CD4-positive, alpha-beta T cell treated with Interleukin-6 at 100 ng/mL for 8 hours (primary cell): ENCODE measurements at regions not wholly inside any gene's neighbourhood (a gene's known extent, or its start where the extent isn't known, plus 50 kb on each side); places are given as distances from the start of the nearest gene placed in this dataset.
"Not testable (repeated sequence)": the region's sequence is repeated elsewhere in the genome, so short reads cannot be mapped to it uniquely, and the experiment has no call there.

ENCODE experiments used
- DNase-seq: peaks from one replicate; pipeline ENCODE4 v3.0.0-alpha.2; 2020; ENCODE audit warnings: mixed read lengths, low spot score

DNA sequence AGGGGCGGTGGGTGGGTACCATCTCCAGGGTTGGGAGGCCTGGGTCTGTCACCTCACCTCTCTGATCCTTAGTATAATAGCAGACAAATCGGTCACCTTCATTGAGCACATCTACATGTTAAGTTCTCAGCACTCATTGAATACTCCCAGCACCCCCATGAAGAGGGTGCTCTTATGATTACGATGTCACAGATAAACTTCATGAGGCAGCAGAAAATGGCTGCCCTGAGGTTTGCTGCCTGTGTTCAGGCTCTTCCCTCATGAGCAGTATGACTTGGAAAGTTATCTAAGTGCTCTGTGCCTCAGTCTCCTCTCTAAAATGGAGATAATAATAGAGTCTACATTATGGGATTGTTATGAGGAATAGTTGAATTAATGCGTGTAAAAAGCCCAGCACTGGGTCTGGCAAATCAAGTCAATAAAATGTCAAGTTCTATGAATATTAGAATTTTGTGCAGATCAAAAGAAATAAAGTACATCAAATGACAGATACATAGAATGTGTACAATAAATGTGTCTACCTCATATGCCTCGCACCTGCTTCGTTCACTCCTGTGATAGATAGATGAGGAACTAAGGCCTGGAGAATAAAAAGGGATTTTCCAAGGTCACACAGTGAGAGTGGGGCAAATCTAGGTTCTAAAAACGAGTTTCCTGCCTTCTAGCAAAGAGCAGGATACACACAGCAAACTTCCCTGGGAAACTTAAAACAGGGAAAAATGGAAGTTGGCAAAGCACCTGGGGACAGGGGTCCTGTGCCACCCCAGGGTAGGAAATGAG lies 142.2 kb upstream of the MRPS22 start:
- no peak for DNase-seq

DNA sequence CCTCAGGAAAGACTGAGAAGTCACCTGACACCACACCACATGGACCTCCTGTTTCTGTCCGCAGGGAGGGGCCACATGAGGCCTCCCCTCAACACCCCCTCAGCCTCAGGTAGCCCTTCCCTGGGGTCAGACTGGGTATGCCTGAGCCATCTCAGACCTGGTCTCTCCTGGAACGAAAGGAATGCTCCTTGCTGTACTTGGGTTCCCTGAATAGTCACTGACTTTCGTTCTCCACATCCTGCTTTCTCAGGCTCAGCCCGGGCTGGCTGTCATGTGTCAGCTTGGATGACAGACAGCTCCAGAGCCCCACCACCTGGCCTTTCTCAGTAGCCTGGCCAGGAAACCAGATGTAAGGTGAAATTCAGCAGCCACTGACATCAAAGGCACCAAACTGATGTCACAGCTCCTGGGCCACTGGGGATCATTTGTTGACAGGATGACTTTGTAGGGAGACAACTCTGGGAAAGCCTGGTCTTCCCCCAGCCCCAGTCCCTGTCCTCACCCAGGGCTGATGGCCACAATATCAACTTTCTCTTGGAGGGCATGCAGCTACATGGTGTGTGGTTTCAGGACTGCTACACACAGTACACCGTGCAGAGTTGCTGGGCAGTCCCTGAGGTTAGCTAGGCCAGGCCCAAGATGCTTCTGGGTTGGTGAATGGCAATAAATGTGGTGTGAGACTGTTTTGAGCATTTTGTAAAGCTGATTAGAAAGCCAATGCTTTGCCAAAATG lies 141.4 kb upstream of the MRPS22 start:
- DNase-seq, result no peak

DNA sequence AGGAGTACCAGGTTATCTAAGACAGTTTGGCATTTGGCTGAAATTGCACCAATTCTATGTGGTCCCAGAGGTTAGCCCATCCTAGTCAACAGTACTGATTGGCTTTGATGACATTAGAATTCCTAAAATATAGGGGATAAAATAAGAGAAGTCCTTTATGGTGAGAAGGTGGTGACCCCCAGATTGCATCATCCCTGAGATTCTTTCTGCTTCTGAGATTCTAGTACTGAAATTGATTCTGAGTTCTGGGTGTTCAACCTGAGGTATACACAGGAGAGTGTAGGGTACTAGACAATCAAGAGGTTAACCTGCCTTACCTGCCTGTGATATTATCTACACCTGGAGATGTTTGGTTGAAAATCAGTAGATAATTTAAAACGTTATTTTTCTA lies 140.9 kb upstream of the MRPS22 start:
- no peak for DNase-seq

DNA sequence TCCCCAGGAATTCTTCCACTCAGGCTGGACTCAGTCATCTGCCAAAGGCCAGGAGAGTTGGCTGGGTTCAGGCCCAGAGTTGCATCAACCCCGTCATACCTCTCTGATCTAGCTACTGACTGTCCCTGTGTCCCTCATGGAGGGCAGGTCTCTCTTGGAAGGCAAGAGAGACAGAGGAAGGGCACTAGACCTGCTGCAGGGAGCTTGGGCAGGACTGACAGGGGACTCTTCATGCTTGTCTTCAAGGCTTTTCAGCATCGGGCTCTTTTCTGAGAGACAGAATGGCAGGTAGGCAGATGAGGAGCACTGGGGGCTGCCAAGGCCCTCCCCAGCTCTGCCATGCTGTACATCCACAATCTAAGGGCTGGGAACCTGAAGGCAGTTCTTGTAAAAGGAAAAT lies 140.1 kb upstream of the MRPS22 start:
- no peak for DNase-seq

DNA sequence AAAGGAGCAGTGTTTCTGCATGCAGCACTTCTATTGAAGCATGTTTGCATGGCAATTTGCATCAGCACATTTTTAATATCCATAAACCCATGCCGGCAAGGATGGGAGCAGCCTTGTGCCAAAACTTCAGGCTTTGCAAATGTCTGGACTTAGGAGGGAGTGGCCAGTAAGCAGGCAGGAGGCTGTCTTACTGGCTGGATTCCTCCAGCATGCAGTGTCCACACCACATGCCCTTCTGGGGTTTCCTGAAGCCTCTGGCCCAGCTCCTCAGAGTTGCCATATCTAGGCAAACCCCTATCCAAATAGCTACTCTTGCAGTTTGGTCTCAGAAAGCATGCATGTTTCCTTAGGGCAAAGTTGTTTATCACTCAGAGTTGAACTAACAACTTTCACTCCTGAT lies 139.1 kb upstream of the MRPS22 start:
- no peak for DNase-seq

DNA sequence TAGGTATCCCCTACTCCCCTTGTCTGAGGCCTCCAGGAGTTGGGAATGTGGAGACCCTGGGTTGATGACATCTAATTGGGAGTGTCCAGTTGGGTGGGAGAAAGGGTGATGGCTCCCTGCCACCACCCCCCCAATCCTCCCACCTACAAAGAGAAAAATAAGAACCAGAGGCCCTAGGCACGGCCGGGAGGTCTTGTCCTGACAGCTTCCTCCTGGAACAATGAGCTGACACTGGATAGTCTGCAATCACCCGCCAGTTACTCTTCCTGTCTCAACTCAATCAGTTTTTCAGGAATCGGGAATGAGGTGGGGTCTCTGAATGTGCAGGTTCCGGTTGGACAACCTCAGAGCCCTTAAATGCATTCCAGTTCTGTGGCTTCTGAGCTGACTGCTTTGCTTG lies 129.9 kb upstream of the MRPS22 start:
- no peak for DNase-seq

DNA sequence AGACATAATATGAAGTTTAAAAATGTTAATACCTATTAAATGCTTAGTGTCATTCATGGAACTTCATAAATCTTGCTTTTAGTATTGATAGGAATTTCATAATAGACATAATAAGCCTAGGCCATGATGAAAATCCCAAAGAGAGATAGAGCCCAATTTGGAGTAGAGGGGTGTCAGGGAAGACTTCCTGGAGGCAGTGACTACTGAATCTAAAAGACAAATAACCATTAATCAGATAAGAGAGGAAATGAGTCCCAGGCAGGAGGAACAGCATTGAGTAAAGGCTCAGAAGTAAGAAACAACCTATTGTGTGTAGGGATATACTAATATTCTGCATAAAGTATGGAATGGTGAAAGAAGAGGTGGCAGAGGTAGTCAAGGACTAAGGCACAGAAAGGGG lies 126.9 kb upstream of the MRPS22 start:
- DNase-seq, result no peak

DNA sequence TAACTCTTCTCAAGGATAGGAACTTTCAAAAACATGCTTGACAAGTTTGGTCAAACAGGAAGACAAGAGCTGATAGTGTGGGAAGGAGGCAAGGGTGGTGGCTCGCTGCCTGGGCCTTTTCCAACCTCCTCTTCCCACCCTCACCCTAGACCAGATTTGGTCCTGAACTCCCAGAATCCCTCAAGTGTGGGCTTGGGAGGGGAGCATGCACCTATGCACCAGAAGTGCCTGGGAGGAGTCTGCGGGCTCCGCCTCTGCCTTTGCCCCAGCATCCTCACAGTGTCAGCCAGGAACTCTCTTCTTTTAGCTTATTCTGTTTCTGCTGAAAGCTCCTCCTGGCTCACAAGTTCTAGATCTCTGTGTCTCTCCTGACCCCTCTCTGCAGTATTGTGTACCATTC lies 126.2 kb upstream of the MRPS22 start:
- no peak for DNase-seq

DNA sequence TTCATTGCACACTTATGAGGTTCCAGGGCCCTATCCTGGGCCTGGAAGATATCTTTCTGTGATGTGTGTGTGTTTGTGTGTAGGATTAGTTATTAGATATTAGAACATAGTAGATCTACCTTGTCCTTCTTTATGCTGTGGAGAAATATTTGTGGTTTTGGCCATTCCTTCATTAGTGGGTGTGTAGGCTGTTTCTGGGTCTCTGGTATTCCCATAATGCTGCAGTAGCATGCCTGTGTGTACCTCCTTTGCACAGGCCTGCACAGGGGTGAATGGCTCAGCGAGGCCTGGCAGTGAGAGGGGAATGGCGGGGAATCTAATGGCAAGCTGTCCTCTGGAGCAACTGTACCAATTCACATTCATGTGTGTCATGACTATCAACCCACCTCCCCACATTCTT lies 125.8 kb upstream of the MRPS22 start:
- DNase-seq, result no peak

DNA sequence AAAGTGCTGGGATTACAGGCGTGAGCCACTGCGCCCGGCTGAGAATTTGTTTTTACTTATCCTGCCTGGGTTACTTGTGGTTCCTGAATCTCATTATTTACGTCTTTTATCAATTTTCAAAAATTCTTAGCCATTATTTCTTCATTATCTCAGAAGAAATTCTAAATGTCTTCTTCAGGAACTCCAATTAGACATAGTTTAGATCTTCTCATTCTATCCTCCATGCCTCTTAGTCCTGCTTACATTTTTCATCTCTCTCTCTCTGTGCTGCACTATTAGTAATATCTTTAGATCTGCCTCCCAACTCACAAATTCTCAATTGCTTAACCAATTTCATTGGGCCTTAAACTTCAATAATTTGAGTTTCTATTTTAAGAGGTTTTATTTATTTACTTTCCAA lies 124.4 kb upstream of the MRPS22 start:
- no peak for DNase-seq

DNA sequence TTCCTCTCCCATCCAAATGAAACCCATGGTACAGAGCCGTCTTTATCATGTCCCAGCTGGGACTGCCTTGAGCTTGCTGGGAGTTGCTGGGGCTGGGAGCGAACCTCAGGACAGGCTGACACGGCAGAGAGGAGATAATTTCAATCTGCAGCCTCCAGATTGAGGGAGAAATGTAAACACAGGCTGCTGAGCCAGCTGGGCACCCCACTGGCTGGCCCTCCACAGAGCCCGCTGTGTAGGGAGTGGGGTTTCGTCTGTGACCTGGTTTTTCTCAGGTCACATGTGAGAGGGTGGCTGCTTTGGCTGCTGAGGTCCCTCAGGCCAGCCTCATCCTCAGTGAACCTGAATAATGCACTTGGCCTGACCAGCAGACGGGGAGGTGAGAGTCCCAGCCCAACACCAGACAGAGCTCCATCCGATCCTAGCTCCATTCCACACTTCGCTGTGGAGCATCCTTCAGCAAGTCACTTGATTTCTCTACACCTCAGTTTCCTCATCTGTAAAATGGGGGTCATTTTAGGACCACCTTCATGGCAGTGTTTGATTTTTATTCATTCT lies 121.6 kb upstream of the MRPS22 start:
- DNase-seq, result no peak

DNA sequence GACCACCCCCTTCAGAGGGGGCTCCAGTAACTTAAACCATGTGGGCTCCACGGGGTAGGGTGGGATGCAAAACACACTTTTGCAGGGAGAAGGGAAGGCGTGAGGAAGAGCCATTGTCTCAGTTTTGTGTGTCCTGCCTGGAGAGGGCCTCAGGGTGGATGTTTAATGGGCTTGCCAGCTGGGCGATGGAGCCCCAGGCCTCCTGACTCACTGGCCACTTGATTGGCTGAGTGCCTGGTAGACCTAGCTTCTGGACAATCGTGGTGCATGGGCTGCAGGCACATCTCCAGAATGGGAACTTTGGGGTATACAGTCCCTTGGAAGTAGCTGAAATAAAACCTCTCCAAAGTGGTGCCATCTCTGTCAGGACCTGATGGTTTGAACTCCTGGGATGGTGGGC lies 118.3 kb upstream of the MRPS22 start:
- no peak for DNase-seq

DNA sequence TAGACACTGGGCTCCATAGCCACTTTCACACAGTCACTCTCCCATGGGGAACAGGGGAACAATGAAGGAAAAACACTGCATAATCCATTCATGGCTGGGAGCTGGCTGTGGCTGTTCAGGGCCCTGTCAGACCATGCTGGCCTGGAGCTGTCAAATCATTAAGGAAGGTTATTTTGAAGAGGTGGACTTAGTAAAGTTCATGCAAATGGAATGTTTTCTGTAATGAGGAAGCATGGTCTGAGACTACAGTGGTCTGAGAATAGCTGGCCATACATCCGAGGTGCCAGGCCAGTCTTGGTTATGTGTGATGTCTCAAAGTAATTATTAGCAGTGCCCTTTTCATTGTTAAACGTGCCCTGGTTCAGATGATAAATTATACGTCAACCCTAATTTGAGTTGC lies 117.1 kb upstream of the MRPS22 start:
- no peak for DNase-seq

DNA sequence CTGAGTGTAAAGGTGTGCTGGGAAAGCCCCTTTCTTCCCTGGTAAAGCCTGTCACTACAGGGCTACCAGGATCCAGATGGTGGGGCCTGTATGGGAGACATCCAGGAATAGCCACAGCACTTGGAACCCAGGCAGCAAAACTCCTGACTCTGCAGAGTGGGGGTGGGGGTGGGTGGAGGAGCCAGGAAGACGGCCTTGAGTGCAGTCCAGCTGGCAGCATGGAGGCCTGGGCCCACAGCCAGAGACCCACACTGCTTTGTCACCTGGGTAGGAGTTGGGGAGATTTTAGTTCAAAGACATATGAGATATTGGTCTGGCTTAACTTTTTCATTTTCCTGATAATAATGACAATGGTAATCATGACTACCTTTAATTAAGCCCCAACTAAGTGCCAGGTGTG lies 116.7 kb upstream of the MRPS22 start:
- no peak for DNase-seq

DNA sequence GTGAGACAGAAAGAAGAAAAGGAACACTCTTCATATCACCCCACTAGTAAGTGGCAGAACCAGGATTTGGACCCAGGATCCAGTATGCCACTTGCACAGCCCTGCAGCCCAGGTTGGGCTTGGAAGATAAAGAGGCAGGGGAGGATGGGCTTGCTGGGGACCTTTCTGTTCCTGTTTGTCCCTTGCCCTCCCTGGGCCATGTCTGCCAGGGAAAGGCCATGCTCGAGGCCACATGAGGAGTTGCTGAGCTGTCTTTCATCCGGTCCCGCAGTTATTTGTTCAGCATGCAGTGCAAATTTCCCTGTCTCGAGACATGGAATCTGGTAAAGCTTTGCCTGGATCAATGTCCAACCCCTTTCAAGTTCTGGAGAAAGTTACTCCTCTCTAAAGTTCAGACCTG lies 116.0 kb upstream of the MRPS22 start:
- DNase-seq, result no peak

DNA sequence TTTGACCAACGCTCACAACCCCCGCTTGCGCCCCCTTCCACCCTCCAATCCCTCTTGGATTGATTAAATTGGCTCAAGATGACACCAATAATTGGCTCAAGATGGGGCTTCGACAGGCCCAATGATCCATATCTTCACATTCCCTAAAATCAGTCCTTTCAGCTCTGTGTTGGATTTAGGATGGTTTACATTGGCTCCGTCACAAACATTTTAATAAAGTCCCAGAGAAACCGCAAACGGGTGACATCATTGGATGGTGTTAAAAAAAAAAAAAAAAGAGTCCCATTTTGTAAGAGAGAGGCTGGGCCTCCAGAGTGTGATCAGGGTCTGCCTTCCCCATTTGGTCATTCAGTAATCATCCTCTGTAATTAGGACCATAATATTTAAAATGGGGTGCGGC lies 113.4 kb upstream of the MRPS22 start:
- no peak for DNase-seq

DNA sequence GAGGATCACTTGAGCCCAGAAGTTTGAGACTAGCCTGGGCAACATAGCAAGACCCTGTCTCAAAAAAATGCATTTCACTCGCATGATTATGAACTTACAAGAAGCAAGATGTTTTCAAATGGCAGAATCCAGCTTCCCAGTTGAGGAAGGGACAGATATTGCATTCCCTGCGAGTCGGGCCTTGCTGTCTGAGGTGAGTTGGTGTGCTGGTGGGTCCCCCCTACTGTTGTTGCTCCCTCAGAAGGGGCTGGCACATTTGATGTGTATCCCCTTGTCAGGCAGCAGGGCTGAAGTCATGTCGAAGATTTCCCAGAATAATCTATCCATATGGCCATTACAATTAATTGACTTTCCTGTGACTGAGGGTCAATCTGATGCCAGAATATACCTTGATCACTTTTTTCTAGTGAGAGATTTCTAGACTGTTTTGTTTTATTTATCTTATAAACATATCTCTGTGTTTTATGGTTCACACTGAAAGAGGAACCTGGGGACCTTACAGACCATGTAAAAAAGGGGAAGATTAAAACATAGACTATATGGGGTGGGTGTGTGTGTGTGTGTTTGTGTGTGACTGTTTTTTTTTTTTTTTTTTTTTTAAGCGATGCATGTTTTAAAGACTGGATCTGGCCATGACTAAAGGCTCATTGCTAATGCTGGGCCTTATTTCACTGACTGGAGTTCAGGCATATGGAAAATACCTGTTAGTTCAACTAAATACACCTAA lies 112.1 kb upstream of the MRPS22 start:
- no peak for DNase-seq

DNA sequence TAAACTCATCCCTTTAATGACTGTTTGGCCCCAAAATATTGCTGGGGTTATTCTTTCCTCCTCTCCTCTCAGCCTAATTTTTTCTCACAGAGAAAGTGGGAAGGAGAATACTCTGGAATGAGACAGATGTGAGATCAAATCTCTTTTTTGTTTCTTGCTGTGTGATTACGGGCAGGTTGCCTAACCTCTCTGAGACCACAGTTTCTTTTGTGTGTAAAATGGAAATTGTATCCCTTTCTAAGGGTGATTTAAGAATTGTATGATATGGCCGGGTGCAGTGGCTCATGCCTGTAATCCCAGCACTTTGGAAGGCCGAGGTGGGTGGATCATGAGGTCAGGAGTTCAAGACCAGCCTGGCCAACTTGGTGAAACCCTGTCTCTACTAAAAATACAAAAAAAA lies 111.5 kb upstream of the MRPS22 start:
- not testable (repeated sequence) for DNase-seq

DNA sequence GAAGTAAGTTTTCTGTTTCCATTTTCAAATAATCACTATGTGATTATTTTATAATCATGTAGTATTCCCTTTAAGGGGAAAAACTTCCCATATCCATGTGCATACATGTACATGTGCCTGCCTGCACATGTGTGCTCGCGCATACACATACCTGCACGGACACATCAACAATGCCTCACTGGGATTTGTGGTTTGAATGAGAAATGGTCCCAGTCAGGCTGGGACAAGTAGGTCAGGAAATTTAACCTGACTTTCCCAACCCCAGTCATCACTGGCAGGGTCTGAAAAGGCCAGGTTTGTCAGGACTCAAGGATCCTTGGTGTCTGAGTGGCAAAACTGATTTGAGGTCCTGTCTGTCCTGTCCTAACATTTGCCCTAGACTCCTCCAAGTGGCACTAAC lies 109.3 kb upstream of the MRPS22 start:
- no peak for DNase-seq

DNA sequence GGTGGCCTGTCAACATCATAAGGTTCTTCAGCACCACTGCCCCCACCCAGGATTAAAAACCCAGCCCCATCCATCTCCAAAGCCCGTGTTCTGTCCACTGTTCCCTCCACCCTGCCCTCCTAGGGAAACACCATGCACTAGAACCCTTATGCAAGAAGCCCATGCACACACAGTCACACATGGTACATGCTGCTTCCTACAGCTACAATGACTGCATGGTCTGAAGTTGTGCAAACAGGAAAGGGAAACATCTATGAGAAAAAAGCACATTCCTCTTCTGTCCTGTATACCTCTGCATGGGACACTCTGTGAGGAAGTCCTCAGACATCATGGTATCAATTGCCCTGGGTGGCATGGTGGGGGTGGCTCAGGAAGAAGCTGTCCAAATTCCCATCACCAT lies 108.6 kb upstream of the MRPS22 start:
- no peak for DNase-seq

DNA sequence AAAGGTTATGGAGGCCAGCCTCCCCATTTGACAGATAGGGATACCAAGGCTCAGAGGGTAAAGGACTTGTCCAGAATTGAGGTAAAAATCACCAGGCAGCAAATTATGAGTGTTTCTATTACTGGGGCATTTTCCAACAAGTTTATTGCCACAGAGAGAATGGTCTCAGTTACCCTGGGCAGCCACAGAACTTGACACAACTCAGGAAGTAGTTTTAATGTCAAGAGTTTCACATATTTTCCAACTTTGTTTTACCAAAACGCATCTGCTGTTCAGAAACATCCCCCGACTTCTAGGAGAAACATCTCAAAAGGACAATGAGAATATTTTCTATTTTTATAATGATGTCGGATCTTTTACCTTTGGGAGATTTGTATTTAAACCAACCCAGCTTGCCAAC lies 107.5 kb upstream of the MRPS22 start:
- no peak for DNase-seq

DNA sequence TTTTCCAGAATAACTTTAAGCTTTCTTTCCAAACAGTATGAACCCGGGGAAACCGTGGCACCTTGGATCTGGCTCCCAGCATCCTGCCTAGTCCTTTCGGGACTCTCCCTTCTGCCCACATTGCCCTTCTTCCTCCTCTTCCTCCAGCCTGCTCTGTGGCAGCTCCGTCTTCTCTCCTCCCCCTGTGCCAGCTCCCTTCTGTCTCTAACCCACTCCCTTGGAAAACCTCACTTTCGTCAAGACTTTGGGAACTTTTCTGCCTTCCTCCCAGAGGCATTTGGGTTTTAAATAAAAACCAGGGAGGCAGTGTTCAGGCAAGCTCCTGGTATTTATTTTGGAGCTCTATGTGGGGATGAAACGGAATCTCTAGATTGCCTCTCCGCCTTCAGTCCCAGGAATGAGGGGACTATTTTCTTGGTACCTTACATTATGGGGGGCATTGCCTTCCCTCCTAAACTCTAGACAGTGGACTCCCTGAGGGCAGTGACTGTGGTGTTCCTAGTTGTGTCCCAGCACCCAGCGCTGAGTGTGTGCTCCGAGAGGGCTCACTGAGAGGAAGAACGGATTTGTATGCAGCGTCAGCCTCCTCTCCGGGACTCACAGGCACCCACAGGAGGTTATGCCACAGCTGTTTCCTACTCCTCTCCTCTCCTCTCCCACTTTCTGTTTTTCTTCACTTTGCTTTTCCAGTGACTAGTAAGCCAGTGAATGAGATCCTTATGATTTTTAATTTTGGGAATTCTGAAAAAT lies 105.4 kb upstream of the MRPS22 start:
- no peak for DNase-seq
